ENCODE measurements at regions not wholly inside any gene's neighbourhood (a gene's known extent, or its start where the extent isn't known, plus 50 kb on each side); places are given as distances from the start of the nearest gene placed in this dataset.

DNA sequence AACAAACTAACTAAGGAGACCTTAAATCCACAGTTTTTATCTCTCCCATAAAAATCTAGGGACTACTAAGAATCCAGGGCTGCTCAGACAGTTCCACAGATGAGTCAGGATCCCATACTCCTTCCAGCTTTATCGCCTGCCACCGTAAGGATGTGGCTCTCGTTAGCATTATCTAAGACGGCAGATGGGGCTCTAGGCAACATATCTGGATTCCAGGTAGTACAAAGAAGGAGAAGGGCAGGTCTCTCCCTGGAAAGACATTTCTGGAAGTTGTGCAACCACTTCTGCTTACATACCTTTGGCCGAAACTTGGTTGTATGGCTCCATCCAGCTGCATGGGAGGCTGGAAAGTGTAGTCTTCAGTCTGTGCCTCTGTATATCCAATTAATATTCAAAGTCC is 149.4 kb downstream of the SP3 start:
- no peak for DNase-seq (ENCODE audit: low read depth)
- TF ChIP-seq, protein P1, sequence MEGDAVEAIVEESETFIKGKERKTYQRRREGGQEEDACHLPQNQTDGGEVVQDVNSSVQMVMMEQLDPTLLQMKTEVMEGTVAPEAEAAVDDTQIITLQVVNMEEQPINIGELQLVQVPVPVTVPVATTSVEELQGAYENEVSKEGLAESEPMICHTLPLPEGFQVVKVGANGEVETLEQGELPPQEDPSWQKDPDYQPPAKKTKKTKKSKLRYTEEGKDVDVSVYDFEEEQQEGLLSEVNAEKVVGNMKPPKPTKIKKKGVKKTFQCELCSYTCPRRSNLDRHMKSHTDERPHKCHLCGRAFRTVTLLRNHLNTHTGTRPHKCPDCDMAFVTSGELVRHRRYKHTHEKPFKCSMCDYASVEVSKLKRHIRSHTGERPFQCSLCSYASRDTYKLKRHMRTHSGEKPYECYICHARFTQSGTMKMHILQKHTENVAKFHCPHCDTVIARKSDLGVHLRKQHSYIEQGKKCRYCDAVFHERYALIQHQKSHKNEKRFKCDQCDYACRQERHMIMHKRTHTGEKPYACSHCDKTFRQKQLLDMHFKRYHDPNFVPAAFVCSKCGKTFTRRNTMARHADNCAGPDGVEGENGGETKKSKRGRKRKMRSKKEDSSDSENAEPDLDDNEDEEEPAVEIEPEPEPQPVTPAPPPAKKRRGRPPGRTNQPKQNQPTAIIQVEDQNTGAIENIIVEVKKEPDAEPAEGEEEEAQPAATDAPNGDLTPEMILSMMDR (IDR thresholded peaks at IDR 0.05; ENCODE audit: control insufficient read depth, insufficient read depth, low read depth, low read length, missing control alignments), result no peak
- H3K4me3 ChIP-seq (ENCODE audit: control insufficient read depth, low read depth, low read length), result no peak overlapping the region

DNA sequence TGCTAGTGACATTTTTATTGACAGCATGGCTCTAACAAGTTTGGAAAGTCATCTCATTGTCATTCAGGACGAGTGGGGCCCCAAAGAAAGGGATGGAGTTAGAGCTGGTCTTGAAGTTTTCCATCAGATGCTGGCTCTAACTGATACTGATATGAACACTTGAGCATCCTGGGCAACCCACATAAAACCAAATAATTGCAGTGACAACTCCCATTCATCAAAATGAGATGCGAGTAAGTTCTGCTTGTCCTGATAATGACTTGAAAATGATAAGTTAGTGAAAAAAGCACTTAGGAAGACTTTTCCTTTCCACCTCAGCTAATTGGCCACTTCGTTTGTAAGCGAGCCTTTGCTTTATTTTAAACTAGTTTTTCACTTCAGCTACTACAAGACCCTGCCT is 147.6 kb downstream of the SP3 start:
- no peak overlapping the region for H3K4me3 ChIP-seq (ENCODE audit: control insufficient read depth, low read depth, low read length)
- DNase-seq (ENCODE audit: low read depth), result no peak
- TF ChIP-seq, protein P1 (IDR thresholded peaks at IDR 0.05; ENCODE audit: control insufficient read depth, insufficient read depth, low read depth, low read length, missing control alignments), result no peak

DNA sequence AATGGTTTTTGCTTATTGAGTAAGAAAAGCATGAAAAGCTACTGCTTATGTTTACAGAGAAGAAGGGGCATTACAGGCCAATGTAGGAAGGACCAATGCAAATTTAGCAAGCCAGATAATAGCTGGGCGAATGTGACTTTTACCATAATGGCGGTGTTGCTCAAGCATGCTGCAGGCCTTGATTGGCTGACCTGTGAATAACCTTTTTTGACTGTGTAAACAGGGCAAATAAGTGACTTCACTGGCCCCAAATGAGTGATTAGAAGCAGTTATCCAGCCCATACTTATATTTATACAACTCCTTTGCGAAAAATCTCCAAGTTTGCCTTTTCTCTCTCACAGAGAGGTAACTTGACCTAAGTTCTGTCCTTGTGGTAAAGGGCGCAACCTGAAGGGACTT is 146.9 kb downstream of the SP3 start:
- H3K4me3 ChIP-seq (ENCODE audit: control insufficient read depth, low read depth, low read length), result no peak overlapping the region

DNA sequence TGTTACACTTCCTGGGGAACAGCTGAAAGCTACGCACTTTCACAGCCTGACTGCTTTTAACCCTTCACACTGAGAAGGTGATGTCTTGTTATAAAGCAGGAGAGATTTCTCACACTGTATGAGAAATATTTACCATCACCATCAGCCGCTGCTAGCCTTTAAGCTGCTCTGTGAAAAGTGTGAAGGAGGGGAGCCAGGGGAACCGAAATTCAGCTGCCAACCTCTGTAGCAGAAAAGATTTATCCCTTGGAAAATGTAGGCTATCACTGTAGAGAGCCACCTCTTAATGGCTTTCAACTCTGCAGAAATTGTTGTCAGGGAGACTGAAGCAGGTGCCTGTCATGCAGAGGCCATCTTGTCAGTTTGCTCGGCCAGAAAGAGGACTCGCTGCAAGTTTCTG is 145.3 kb downstream of the SP3 start:
- H3K4me3 ChIP-seq (ENCODE audit: control insufficient read depth, low read depth, low read length), result no peak overlapping the region
- no peak for DNase-seq (ENCODE audit: low read depth)
- TF ChIP-seq, protein P1 (IDR thresholded peaks at IDR 0.05; ENCODE audit: control insufficient read depth, insufficient read depth, low read depth, low read length, missing control alignments), result no peak

More for the DNA sequence above, 146.9 kb downstream of the SP3 start:
- DNase-seq (ENCODE audit: low read depth), result no peak
- TF ChIP-seq, protein P1 (IDR thresholded peaks at IDR 0.05; ENCODE audit: control insufficient read depth, insufficient read depth, low read depth, low read length, missing control alignments), result no peak

DNA sequence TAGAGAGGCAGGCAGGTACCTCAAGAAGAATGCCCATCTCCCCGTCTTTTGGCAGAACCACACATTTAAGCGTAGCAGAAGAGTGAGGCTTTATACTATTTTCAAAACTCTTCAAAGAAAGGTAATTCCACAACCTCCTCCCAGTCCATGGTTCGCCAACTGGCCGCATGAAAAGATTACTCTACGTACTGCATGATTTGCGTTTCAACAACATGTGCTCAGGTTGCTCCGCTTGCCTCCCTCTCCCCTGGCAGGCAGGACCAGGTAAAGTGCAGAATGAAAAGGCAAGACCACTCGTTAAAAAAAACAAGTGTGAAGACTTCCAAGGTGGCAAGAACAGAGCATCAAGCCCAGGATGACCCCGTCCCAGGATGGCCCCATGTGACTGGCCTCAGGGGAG is 143.7 kb downstream of the SP3 start:
- TF ChIP-seq, protein P1 (IDR thresholded peaks at IDR 0.05; ENCODE audit: control insufficient read depth, insufficient read depth, low read depth, low read length, missing control alignments), result no peak
- no peak for DNase-seq (ENCODE audit: low read depth)
- no peak overlapping the region for H3K4me3 ChIP-seq (ENCODE audit: control insufficient read depth, low read depth, low read length)

DNA sequence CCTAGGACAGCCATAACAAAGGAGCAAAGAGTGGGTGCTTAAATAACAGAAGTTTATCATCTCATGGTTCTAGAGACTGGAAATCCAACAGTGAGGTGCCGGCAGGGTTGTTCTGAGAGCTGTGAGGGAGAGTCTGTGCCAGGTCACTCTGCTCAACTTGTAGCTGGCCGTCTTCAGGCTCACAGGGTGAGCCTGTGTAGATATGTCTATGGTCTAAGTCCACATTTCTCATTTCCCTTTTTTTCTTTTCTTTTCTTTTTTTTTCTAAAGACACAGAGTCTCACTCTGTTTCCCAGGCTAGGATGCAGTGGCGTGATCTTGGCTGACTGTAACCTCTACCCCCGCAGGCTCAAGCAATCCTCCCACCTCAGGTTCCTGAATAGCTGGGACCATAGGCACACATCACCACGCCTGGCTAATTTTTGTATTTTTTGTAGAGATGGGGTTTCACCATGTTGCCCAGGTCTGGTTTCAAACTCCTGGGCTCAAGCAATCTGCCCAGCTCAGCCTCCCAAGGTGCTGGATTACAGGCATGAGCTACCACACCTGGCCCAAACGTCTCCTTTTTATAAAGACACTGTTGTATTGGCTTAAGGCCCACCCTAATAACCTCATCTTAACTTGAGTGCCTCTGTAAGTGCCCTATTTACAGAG is 142.2 kb downstream of the SP3 start:
- TF ChIP-seq, protein P1 (IDR thresholded peaks at IDR 0.05; ENCODE audit: control insufficient read depth, insufficient read depth, low read depth, low read length, missing control alignments), result no peak
- no peak for DNase-seq (ENCODE audit: low read depth)
- no peak overlapping the region for H3K4me3 ChIP-seq (ENCODE audit: control insufficient read depth, low read depth, low read length)

All from AG09309 (cell line).